Activated CD4-positive, alpha-beta T cell treated with anti-CD3 and anti-CD28 coated beads for 24 hours (primary cell): ENCODE measurements at regions not wholly inside any gene's neighbourhood (a gene's known extent, or its start where the extent isn't known, plus 50 kb on each side); places are given as distances from the start of the nearest gene placed in this dataset.
A peak's percentile ranks its signal among the peaks of the same experiment; 100 is the strongest.

Source experiments
- DNase-seq, 2 donors: peaks; one replicate each; pipeline ENCODE4 v3.0.0-alpha.2; 2020; ENCODE audit warnings: low read depth in 2 of 2

DNA sequence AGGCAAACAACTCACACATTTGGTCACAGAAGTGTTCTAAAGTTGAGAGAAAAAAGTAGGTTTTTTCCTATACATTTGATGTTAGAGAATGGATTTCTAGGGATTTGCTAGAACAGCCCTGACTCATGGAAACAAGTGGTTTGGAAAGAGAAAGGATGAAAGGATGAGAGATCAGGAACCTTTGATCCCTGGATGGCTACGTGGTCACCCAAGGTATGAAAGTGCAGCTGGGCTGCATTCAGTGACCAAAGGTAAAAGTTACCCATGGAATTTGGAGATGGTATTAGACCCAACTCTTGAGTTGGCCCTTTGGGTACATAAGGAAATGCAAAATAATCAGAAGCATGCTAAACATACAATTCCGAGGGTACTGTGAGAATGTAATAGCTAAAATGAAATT lies 61.3 kb upstream of the SPIN1 start:
- no peak for DNase-seq

DNA sequence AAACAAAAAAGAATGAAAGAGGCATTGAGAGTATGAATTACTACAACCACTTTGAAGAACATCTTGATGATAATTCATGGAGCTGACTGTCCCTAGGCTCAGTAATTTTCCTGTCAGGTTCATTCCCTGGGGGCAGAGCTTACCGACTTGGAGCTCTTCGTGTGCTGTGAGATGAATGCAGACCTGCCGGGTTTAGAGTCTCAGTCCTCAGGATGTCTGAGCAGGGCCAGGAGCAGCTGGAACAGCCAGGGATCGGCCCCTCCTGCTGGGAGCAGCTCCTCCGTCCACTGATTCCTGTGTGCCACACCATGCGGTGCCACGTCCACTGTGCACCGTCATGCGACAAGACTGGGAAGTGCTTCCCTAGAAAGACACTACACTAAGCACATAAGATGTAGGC lies 62.2 kb upstream of the SPIN1 start:
- DNase-seq: no peak

DNA sequence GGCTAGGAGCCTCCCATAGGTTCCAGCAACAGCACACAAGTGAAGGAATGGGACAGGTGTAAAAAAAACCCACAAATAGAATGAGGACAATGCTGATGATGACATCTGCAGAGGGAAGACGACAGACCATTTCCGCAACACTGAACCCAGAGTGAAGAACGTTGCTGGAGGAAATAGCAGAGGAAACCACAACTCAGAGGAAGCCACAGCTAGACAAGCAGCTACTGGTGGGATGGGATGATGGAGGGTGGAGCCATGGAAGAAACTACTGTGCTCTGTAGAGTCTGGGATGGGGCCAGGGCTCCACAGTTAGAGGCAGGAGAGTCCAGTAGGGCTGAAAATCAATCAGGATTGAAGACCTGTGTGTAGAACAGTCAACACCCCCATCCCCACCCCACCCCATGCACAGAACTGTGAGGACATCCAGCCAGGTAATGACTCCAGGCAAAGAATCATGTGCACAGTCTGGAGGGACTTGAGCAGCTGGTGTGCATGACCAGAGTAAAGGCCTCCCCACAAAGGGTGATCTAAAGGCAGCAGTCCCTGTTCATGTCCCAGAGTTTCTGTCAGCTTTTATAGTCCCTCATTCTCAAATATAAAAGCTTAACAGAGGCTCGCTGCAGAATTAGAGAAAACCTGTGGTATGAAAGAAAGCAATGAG lies 65.2 kb upstream of the SPIN1 start:
- DNase-seq: peak in 1 of 2 donors; percentile 18

DNA sequence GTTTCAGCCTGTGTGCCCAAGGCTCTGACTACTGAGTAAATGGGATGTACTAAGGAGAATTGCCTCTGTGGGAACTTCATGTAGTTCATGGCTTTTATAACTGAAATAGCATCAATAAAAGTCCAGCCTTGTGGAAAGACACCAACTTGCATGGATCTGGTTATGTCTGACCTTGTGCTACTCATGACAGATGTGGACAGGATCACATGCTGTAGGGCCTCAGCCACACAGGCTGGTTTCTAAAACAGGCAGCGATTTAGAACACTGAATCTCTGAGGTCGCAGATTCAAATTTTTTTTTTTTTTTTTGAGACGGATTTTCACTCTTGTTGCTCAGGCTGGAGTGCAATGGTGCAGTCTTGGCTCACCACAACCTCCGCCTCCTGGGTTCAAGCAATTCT lies 66.5 kb upstream of the SPIN1 start:
- DNase-seq: no peak

DNA sequence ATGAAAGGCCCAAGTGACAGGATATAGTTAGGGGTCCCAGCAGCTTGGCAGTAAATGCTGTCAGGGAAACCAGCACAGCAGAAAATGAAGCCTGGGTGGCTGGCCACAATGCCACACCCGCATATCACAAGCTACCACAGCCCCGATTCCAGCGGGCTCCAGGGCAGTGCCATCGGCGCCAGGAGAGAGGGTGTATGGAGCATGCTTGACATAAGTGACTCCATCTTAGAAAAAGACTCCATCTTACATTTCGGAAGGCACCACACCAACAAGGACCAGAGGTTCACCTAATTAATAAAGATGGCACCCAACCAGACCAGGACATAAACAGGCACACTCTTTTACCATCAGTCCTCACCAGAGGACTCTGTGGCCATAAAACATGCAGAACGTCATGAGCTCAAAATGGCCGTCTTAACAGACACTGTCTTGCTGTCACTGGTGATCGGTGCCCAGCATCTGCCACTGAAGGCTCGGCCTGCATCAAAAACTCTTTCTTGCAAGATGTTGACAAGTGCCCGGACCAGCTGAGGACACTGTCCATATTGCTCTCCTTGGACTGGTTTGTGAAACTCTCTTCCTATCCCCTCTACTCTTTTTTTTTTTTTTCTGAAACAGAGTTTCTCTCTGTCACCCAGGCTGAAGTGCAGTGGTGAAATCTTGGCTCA lies 67.4 kb upstream of the SPIN1 start:
- DNase-seq: no peak

DNA sequence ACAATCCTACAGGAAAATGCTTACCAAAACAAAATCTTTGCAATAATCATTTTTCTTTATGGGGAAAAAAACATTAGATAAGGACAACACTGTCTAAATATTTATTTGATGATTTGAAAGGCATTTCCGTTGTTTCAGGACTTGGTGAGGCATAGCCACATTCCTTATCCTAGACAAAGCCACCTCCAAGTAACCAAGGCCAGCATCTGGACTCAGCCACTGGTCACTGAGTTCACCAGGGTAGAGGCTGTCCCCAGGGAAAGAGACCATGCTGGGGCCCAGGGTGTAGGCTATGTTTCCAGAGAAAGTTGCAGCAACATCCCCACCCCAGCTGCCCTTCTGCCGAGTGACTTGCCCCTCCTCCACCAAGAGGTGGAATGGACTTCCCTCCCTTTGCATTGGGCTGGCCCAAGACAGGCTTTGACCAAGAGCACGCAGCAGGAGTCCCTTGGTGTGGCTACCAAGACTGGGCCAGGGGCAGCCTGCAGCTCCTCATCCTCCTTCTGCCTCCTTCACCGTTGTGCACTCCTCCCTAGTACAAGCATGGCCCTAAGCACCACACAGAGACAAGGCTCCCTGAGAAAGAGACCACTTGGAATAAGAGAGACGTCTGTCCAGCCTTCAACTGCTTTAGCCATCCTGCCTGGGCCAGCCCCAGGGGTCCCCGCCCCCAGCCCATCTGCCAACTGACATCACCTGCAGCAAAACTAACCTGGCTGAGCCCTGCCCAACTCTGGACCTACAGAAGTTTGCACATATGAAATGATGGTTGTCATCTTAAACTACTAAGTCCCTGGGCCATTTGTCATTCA lies 68.1 kb upstream of the SPIN1 start:
- no peak for DNase-seq

DNA sequence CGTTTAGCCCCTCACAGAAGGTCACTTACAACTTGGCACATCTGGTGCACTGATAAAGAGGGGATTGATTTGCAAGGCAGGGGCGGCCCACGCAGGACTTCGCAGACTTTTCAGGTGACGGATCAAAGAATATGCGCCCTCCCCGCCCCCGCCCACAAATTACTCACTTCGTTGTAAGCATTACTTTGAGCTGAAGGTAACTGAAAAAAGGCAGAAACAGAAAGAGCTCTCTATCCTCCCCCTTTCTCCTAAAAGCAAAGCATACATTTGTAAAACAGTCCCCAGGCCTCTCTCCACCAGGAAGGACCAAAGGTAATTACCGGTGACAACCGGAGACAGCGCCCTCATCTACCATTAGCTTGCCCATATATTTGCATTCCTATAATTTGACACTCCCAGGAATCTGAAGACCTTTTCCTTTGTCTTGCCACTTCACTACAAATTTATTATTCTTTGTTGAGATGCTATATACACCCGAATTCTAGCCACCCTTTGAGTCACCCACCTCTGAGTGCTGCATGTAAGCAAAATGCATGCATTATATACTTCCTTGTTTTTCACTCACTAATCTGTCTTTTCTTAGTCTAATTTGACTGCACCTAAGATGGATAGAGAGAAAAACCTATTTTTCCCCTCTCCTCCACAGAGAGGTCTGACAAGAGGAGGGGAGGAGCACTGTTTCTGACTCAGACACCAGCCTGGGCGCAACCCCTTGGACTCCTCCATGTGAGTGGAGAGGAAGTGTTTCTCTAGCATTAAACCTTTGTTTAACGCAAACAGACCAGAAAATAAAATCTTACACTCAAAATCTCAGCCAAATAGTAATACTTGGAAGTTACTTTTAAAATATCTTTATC lies 74.7 kb upstream of the SPIN1 start:
- peak; percentile 33 to 43 for DNase-seq

DNA sequence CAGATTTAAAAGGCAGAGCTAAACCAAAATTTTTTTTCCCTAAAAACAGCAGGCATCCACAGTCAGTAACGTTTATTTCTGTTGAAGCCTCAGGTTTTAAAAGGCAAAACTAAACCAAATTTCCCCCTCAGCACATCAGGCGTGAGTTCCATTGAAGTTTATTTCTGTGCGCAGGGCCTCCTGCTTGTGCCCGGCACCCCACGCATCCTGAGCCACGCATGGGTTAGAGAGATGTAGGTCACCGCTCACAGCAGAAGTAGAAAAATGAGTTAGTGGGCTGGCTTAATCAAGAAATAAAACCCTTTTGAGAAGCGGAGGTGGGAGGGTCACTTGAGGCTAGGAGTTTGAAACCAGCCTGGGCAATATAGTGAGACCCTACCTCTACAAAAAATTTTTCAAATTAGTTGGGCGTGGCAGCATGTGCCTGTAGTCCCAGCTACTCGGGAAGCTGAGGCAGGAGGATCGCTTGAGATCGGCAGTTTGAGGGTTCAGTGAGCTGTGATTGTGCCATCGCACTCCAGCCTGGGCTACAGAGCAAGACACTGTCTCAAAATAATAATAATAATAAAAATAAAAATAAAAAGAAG lies 75.6 kb upstream of the SPIN1 start:
- no peak for DNase-seq

DNA sequence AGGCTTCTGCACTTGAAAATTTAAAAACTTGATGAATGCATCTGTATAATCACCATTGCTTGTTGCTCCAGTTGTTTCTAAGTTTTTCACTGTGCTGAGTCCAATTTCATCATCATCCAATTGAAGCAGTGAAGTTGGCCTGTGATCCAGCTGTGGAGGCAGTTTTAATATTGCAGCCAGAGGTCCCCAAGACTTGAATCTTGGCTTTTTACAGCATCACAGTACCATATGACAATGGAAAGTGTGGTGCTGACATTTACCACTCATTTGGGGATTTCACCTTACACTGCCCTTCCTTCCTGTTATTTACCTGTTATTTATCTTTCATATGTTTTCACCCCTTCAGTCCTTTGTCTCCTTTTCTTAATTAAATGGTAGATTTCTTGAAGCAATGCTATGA lies 76.2 kb upstream of the SPIN1 start:
- no peak for DNase-seq

DNA sequence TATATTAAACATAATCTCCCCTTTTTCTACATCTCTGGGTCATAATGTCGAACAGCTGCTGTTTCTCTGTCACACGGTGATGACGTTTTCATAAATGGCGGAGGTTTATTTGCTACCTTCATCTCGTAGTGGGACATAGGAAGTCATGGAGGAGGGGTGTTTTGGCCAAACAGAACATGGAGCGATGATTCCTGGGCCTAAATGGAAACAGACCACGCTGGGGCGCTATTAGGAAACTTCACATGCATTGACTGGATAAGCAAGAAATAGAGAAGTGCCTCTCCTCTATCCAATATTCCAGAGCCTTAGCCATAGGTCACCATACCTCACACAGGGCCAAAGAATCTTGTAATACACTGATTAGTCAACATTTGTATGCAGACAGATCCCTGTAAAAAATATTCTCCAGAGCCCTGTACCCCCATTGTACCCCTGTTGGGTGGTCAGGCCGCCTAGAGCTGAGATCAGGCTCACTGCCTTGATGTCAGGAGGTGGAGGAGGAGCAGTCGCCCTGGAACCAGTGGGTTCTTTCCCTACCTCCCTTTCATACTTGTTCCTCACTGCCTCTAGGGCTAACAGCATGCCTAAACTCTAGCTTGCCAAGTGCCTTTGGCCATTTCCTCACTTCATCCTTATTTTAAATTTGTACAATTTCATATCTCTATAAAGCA lies 77.8 kb upstream of the SPIN1 start:
- DNase-seq: no peak

DNA sequence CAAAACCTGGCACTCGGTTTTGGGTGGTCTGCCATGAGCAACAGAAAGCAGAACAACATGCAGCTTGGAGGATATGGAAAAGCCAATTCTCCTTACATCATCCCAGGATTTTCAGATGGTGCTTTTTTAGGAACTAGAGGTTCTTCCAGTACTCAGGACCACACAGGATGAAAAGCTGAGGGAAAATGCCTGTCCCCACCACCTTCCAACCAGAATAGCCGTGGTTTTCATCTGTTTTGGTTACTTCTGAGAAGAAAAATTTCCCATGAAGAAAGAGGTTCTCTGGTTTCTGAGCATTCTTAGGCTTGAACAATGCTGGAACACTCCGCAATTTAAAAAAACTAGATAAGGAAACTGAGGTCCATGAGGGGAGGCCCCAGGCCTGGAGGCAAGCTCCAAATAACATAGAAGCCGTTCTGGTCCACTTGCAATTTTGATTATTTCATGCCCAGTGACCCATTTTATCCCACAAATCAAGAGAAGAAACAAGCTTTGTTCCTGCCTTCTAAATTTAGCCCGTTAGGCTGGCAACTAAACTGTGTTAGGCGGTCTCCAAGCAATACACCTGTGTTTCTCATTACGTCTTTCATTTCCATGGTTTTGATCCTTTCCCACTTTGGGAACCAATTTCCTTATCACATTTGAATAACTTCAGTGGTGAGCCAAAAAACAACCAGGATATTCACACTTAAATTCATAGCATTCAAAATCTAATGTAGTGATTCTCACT lies 79.2 kb upstream of the SPIN1 start:
- no peak for DNase-seq

DNA sequence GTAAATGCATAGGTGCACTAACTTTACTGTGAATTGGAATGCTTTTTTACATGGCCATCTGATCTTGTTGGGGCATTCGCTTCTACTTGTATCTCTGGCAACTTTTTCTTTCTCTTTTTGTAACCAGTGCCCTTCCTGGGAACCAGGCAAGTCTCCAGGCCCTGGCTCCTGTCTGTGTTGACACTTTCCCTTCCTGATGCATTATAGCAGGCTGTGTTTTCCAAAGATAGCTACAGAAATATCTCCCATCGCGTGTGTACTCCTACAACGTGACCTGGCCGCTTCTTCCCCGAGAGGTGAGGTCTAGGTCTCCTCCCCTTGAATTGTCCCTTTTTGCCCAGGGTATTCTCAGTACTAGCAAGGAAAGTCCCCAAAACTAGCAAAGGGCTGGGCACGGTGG lies 81.1 kb upstream of the SPIN1 start:
- no peak for DNase-seq

DNA sequence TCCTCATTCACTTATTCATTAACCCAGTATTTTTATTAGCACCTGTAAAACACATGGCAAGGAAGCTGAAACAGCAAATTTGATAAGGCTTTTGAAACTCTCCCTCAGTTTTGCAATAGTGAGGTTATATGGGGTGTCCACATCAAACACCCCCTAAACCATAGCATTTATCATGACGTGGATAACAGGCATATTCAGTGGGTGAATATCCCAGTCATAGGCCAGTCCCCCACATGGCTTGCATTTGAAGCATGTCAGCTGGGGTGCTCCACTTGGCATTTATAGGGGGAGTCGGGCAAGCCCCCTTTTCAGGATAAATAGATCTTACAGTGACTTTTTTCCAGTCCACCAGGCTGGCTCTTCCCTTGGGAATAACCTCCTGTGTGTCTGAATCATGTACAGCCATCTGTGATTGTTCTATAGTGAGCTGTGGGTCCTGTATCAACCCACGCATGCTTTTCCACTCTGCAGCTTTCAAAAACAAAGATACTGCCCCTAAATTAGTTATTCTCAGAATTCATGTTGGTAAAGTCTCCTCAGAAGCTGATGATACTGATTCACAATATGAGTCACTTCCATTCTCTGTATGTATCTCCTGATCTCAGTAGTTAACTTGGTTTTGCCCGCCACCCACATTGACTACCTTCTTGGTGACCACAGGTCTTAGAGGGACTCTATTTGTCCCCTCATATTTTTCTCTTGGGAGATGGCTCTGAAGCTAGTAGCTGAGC lies 84.4 kb upstream of the SPIN1 start:
- DNase-seq: peak; percentile 20 to 28

DNA sequence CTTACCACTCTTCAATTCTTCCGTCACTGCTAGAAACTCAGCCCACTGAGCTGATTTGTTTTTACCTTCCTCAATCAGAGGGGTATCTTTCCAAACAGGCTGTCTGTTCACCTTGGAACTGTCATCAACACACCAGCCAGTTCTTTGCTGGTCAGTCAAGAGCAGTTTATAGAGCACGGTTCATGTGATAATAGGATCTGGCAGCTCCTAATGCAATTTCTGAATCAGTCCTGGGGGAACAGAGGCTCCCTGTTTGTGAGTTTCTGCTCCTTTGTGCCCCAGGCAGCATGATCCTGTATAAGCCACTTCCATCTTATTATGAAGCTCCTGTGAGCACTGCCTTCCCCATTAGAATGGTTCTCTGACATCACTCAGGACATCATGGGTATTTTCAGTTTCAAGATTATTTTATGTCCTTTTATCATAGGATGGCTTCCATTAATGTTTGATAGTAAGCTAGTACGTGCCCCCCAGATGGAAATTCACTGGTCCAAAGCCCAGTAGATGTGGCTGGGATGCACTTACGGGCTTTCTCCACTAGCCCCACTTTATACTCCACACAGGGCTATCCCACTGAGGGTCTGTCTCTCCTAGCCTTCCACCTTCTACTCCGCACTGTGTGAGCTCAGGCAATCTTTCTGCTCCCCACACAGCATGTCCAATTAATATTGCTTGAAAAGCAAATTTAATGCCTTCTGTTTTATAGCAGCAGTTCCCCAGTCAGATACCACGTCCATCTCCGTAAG lies 85.5 kb upstream of the SPIN1 start:
- no peak for DNase-seq

DNA sequence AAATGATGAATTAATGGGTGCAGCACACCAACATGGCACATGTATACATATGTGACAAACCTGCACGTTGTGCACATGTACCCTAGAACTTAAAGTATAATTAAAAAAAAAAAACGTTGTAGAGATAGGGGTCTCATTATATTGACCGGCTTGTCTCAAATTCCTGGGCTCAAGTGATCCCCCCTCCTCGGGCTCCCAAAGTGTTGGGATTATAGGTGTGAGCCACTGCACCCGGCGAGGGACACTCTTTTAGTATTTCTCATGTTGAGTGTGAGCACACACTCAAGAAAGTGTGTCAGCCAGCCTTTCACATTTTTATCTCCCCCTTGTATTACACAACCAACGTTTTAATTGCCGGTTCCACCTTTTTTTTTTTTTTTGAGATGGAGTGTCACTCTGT lies 87.7 kb upstream of the SPIN1 start:
- no peak for DNase-seq

DNA sequence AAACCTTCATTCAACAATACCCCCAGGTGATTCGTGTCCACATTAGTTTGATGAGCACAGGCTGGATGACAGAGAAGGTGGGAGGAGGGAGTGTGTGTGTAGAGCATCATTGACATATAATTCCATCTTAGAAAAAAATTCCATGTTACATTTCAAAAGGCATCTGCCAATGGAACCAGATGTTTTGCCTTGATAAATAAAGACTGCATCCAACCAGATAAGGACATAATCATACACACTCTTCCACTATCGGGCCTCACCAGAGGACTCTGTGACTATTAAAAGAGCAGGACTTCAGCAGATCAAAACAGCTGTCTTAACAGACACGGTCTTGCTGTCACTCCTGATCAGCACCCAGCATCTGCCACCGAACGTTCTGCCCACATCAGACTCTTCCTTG lies 96.4 kb upstream of the SPIN1 start:
- DNase-seq: no peak

DNA sequence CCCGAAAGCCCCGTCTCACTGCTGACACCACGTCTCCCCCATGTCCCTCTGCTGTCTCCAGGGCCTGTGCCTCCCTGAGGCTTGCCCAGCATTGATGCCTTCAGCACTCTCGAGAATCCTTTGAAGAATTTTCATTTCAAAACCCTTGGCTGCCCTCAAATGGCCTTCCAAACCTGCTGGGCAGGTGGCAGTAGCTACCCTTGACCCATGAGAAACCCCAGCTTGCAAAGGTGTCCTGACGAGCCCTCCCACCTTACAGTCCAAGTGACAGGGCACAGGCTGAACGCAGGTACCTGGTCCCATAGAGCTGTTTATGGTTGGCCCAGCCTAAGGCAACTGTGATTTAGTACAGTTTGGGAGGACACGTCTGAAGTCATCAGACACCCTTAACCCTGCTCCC lies 97.2 kb upstream of the SPIN1 start:
- DNase-seq: no peak

DNA sequence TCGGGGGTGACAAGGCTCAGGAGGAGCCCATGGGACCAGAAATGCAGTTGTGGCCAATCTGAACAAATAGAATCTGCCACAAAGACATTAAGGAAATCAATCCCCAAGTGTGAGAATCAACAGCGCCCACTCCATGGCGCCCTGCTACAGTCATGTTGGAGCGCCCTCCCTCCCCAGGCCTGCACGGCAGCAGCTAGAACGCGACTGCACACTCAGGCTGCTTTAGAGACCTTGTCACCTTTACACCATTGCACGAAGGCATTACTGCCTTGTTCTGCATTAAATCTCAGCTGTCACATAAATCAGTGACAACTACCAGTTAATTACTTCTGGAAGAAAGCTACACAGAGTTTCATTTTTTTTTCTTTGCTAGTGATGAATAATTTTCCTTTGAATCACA lies 98.7 kb upstream of the SPIN1 start:
- no peak for DNase-seq

DNA sequence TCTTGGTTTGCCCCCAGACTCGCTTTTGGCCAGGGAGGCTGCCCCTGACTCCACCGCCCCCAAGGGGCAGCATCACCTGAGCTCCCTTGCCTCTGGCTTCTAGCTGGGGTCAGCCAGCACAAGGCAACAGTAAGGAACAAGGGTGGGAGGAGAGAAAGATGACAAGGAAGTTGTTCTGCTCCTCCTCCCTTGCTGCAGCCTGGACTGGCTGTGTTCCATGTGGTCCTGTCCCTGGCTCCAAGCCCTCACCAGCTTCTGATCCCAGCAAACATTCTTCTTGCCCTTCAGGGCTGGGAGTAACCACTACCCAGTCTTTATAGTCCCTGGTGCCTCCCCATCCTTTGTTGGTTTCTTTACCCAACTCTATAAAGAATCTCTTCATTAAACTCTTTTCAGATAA lies 100.3 kb upstream of the SPIN1 start:
- DNase-seq: no peak
